AG10803 (cell line): ENCODE measurements at regions not wholly inside any gene's neighbourhood (a gene's known extent, or its start where the extent isn't known, plus 50 kb on each side); places are given as distances from the start of the nearest gene placed in this dataset.
A peak's percentile ranks its signal among the peaks of the same experiment; 100 is the strongest.

Source experiments
- DNase-seq: peaks from one replicate; pipeline ENCODE4 v3.0.0; 2010; ENCODE audit warnings: low read depth
- H3K4me3 ChIP-seq: 2 replicates; pipeline ENCODE4 v1.5.1; 2011; ENCODE audit warnings: mild to moderate bottlenecking, low read length, control low read depth
- TF ChIP-seq, protein P1 (sequence below): conservative IDR thresholded peaks from 2 replicates; pipeline ENCODE4 v1.5.1; 2011; ENCODE audit warnings: mild to moderate bottlenecking, low read length, control low read depth, inconsistent platforms

GRCh38 chr17:64778240-64779097, 116.4 kb upstream of the SMURF2 start:
- DNase-seq = no peak
- H3K4me3 ChIP-seq = peak overlapping the region; percentile 7; the same call in 1 of the 2 replicates
- TF ChIP-seq, protein P1, sequence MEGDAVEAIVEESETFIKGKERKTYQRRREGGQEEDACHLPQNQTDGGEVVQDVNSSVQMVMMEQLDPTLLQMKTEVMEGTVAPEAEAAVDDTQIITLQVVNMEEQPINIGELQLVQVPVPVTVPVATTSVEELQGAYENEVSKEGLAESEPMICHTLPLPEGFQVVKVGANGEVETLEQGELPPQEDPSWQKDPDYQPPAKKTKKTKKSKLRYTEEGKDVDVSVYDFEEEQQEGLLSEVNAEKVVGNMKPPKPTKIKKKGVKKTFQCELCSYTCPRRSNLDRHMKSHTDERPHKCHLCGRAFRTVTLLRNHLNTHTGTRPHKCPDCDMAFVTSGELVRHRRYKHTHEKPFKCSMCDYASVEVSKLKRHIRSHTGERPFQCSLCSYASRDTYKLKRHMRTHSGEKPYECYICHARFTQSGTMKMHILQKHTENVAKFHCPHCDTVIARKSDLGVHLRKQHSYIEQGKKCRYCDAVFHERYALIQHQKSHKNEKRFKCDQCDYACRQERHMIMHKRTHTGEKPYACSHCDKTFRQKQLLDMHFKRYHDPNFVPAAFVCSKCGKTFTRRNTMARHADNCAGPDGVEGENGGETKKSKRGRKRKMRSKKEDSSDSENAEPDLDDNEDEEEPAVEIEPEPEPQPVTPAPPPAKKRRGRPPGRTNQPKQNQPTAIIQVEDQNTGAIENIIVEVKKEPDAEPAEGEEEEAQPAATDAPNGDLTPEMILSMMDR = no peak

- DNase-seq = no peak
- no peak overlapping the region for H3K4me3 ChIP-seq
- TF ChIP-seq, protein P1 = no peak
Observed at GRCh38 chr17:64777415-64778239, 115.5 kb upstream of the SMURF2 start.

GRCh38 chr17:64776720-64777414, 114.8 kb upstream of the SMURF2 start:
- peak overlapping the region; percentile 37 for H3K4me3 ChIP-seq
- peak; percentile 69 for DNase-seq

GRCh38 chr17:64775701-64776570, 113.8 kb upstream of the SMURF2 start:
- H3K4me3 ChIP-seq = no peak overlapping the region
- TF ChIP-seq, protein P1 = no peak
- DNase-seq = no peak

More at GRCh38 chr17:64776720-64777414, 114.8 kb upstream of the SMURF2 start:
- TF ChIP-seq, protein P1 = peak; percentile 72

DNA sequence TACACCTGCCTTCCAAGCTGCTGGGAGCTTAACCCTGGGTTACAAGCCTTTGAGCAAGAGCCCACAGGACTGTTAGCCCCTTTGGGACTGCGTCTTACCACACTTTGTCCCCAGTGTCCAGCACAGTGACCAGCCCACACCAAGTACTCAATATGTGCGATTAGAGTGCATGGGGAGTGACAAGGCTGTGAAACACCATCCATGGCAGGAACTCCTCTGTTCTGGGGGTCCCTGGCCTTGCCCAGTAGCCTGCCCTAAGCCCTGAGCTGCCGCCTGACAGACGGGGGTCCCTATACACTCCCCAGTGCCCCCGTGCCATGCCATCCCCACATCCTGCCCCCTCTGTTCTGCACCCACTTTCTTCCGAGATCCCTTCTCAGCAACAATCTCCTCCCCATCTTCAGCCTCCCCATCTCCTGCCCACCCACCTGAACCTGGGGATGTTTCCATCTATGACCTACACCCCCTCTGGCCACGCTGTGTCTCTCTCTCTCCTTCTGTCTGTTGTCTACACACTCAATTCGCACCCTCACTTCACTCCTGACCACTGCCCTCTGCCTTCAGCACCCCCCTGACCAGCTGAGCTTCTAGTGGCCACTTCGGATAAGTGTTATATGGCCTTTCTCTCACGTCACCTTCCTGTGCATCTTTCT, 112.9 kb upstream of the SMURF2 start:
- TF ChIP-seq, protein P1 = no peak
- no peak for DNase-seq
- H3K4me3 ChIP-seq = no peak overlapping the region
